ENCODE measurements at regions not wholly inside any gene's neighbourhood (a gene's known extent, or its start where the extent isn't known, plus 50 kb on each side); places are given as distances from the start of the nearest gene placed in this dataset.

- no peak for TF ChIP-seq CTCF (conservative IDR thresholded peaks at IDR 0.05)
- H2BK5ac ChIP-seq (ENCODE audit: insufficient read length, low read length): no peak overlapping the region
- no peaks in the 10 kb centered on the region for H3K9me3 ChIP-seq (ENCODE audit: control insufficient read depth, low read depth, low read length)
- no peak overlapping the region for H3K27ac ChIP-seq (ENCODE audit: insufficient read length, low read depth, low read length)
- H3K79me2 ChIP-seq (ENCODE audit: insufficient read depth, low read length): no peaks in the 10 kb centered on the region
- H3K27ac Mint-ChIP-seq: no peak overlapping the region
- H3K23me2 ChIP-seq (ENCODE audit: insufficient read length, low read depth, low read length, poor library complexity, severe bottlenecking): no peaks in the 10 kb centered on the region
- no peak overlapping the region for H3K56ac ChIP-seq (ENCODE audit: insufficient read length, low read depth, low read length)
- no peak overlapping the region for H2AK5ac ChIP-seq (ENCODE audit: insufficient read length, low read length)
- H3K4me1 Mint-ChIP-seq: no peaks in the 10 kb centered on the region
- H4K5ac ChIP-seq (ENCODE audit: insufficient read length, low read depth, low read length): no peak overlapping the region
- no peak overlapping the region for H3K4ac ChIP-seq (ENCODE audit: low read depth, low read length)
- H2AFZ ChIP-seq (ENCODE audit: low read length): no peak overlapping the region
- no peaks in the 10 kb centered on the region for H4K20me1 ChIP-seq (ENCODE audit: control insufficient read depth, insufficient read depth, insufficient read length)
- no peak overlapping the region for H4K8ac ChIP-seq (replicated peaks; ENCODE audit: insufficient read length, low read depth, low read length)
- H3K9ac ChIP-seq (ENCODE audit: extremely low read depth, insufficient read length, low read length): no peak overlapping the region
- no peak overlapping the region for H2BK120ac ChIP-seq (ENCODE audit: low read depth, low read length, poor library complexity, severe bottlenecking)
- no peak overlapping the region for H4K91ac ChIP-seq (ENCODE audit: insufficient read length, low read depth, low read length)
- no peak overlapping the region for H3K18ac ChIP-seq (ENCODE audit: insufficient read length, low read depth, low read length)
- no CpG with 5 or more reads among the region's 2 CpGs for WGBS (ENCODE audit: extremely low coverage, insufficient read length, low lambda C conversion rate)
- H3K4me1 ChIP-seq (ENCODE audit: insufficient read depth, low read length): no peaks in the 10 kb centered on the region
- H3K27me3 ChIP-seq (ENCODE audit: insufficient read depth, low read length): no peaks in the 10 kb centered on the region
- H3K79me1 ChIP-seq (ENCODE audit: insufficient read depth, low read depth, low read length, poor library complexity, severe bottlenecking): no peaks in the 10 kb centered on the region
- no peaks in the 10 kb centered on the region for H3K36me3 Mint-ChIP-seq (ENCODE audit: insufficient read depth in 1 of 3, low read depth in 3 of 3)
- H3K9me3 Mint-ChIP-seq: no peaks in the 10 kb centered on the region
- no peak overlapping the region for H2BK12ac ChIP-seq (ENCODE audit: insufficient read length, low read depth, low read length)
- no peak overlapping the region for H3K4me3 Mint-ChIP-seq
- H3K23ac ChIP-seq (ENCODE audit: insufficient read length, low read depth, low read length): no peak overlapping the region
- no peak overlapping the region for H3K14ac ChIP-seq (ENCODE audit: insufficient read depth, low read length)
- H2BK20ac ChIP-seq (ENCODE audit: low read depth, low read length, poor library complexity, severe bottlenecking): no peak overlapping the region
- no peak overlapping the region for H3K4me2 ChIP-seq (ENCODE audit: insufficient read depth, insufficient read length, low read length)
- H2BK15ac ChIP-seq (ENCODE audit: low read depth, low read length): no peak overlapping the region
- no peaks in the 10 kb centered on the region for H3K27me3 Mint-ChIP-seq (ENCODE audit: low read depth)
- DNase-seq: no peak
- H3T11ph ChIP-seq (ENCODE audit: low read length): no peak overlapping the region
Observed at GRCh38 chrX:7283741-7284140, 135.8 kb upstream of the PUDP start.

Data from H9 (cell line).